Nephron (organoid): ENCODE measurements at regions not wholly inside any gene's neighbourhood (a gene's known extent, or its start where the extent isn't known, plus 50 kb on each side); places are given as distances from the start of the nearest gene placed in this dataset.

Experiments used
- H3K27ac Mint-ChIP-seq, 3 experiments: 2 replicates each; pipeline ENCODE4 v1.8.0; 2020; ENCODE audit warnings: mixed read lengths in 3 of 3, mild to moderate bottlenecking in 2 of 3, moderate library complexity in 1 of 3
- H3K27me3 Mint-ChIP-seq: 2 replicates; pipeline ENCODE4 v1.8.0; 2021; ENCODE audit warnings: low read depth, mild to moderate bottlenecking, moderate library complexity, mixed read lengths
- H3K36me3 Mint-ChIP-seq: 2 replicates; pipeline ENCODE4 v1.8.0; 2020; ENCODE audit warnings: low read depth, mixed read lengths
- H3K4me1 Mint-ChIP-seq: 2 replicates; pipeline ENCODE4 v1.8.0; 2020; ENCODE audit warnings: mixed read lengths
- H3K4me3 Mint-ChIP-seq, 3 experiments: 2 replicates each; pipeline ENCODE4 v1.8.0; 2020; ENCODE audit warnings: mild to moderate bottlenecking in 3 of 3, mixed read lengths in 3 of 3, moderate library complexity in 2 of 3
- H3K9me3 Mint-ChIP-seq: 2 replicates; pipeline ENCODE4 v1.8.0; 2020; ENCODE audit warnings: mixed read lengths
- TF ChIP-seq, protein P1 (sequence below), 3 experiments: fragments of 200-600 bp; sonication (generic); IDR thresholded peaks; one replicate each; pipeline ENCODE4 v1.5.0; 2021; ENCODE audit warnings: antibody characterized with exemption in 3 of 3; ENCODE audit not compliant: unreplicated experiment in 3 of 3

GRCh38 chr5:2488593-2488992 lies 262.9 kb downstream of the IRX2 start:
- Mint-ChIP-seq H3K36me3 (no peaks in the 10 kb centered on the region), H3K4me1 (no peaks in the 10 kb centered on the region)
- TF ChIP-seq, protein P1, sequence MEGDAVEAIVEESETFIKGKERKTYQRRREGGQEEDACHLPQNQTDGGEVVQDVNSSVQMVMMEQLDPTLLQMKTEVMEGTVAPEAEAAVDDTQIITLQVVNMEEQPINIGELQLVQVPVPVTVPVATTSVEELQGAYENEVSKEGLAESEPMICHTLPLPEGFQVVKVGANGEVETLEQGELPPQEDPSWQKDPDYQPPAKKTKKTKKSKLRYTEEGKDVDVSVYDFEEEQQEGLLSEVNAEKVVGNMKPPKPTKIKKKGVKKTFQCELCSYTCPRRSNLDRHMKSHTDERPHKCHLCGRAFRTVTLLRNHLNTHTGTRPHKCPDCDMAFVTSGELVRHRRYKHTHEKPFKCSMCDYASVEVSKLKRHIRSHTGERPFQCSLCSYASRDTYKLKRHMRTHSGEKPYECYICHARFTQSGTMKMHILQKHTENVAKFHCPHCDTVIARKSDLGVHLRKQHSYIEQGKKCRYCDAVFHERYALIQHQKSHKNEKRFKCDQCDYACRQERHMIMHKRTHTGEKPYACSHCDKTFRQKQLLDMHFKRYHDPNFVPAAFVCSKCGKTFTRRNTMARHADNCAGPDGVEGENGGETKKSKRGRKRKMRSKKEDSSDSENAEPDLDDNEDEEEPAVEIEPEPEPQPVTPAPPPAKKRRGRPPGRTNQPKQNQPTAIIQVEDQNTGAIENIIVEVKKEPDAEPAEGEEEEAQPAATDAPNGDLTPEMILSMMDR (IDR thresholded peaks at IDR 0.05; ENCODE audit: unreplicated experiment in 3 of 3) = no peak

GRCh38 chr5:2487152-2487763 lies 264.2 kb downstream of the IRX2 start:
- Mint-ChIP-seq H3K27ac (no peak overlapping the region), H3K4me3 (no peak overlapping the region), H3K4me1 (no peaks in the 10 kb centered on the region), H3K36me3 (no peaks in the 10 kb centered on the region), H3K27me3 (no peaks in the 10 kb centered on the region), H3K9me3 (peaks cover 10% of the 10 kb centered on the region)
- TF ChIP-seq, protein P1 (IDR thresholded peaks at IDR 0.05; ENCODE audit: unreplicated experiment in 3 of 3) = no peak

More at GRCh38 chr5:2488593-2488992, 262.9 kb downstream of the IRX2 start:
- H3K27ac Mint-ChIP-seq = no peak overlapping the region
- H3K27me3 Mint-ChIP-seq = no peaks in the 10 kb centered on the region
- H3K9me3 Mint-ChIP-seq = peaks cover 7% of the 10 kb centered on the region
- no peak overlapping the region for H3K4me3 Mint-ChIP-seq

GRCh38 chr5:2486373-2486772 lies 265.1 kb downstream of the IRX2 start:
- H3K4me1 Mint-ChIP-seq = no peaks in the 10 kb centered on the region
- peaks cover 2% of the 10 kb centered on the region for H3K36me3 Mint-ChIP-seq
- peaks cover 6% of the 10 kb centered on the region for H3K27me3 Mint-ChIP-seq
- TF ChIP-seq, protein P1 (IDR thresholded peaks at IDR 0.05; ENCODE audit: unreplicated experiment in 3 of 3) = no peak
- H3K4me3 Mint-ChIP-seq = no peak overlapping the region
- no peak overlapping the region for H3K27ac Mint-ChIP-seq
- H3K9me3 Mint-ChIP-seq = peaks cover 19% of the 10 kb centered on the region

DNA sequence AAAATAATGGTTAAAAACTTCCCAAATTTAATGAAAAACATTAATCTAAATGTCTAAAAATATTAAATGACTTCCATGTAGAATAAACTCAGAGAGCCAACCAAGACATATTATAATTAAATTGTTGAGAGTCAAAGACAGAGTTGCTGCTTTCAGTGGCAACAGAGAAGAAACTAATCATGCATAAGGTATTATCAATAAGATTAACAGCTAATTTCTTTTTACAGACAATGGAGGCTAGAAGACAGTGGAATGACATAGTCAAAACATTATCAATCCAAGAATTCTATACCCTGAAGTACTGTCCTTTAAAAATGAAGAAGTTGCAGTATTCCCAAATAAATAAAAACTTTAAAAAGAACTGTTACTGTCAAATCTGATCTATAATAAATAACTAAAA lies 268.7 kb downstream of the IRX2 start:
- no peaks in the 10 kb centered on the region for H3K4me1 Mint-ChIP-seq
- H3K36me3 Mint-ChIP-seq = peaks cover 3% of the 10 kb centered on the region
- H3K4me3 Mint-ChIP-seq = no peak overlapping the region
- no peak overlapping the region for H3K27ac Mint-ChIP-seq
- H3K9me3 Mint-ChIP-seq = peaks cover 32% of the 10 kb centered on the region
- peaks cover 6% of the 10 kb centered on the region for H3K27me3 Mint-ChIP-seq
- TF ChIP-seq, protein P1 (IDR thresholded peaks at IDR 0.05; ENCODE audit: unreplicated experiment in 3 of 3) = no peak

DNA sequence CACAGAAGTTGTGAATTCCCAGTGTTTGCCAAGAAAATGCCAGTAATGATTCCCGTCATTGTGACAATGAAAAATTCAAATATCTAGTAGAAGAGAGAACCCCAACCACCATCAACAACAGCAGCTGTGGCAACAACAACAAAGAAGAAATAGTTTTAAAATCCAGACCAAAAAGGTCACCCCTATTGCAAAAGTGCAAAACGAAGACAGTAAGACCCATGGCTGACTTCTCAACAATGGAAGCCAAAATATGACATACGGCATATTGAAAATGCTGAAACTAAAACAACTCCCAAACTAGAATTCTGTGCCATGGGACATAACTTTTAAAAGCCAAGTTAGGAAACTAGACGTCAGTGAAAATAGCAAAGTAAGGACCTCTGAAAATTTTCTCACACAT lies 270.6 kb downstream of the IRX2 start:
- H3K4me1 Mint-ChIP-seq = no peaks in the 10 kb centered on the region
- peaks cover 3% of the 10 kb centered on the region for H3K36me3 Mint-ChIP-seq
- no peak overlapping the region for H3K27ac Mint-ChIP-seq
- H3K9me3 Mint-ChIP-seq = peaks cover 32% of the 10 kb centered on the region
- no peak overlapping the region for H3K4me3 Mint-ChIP-seq
- TF ChIP-seq, protein P1 (IDR thresholded peaks at IDR 0.05; ENCODE audit: unreplicated experiment in 3 of 3) = no peak
- peaks cover 9% of the 10 kb centered on the region for H3K27me3 Mint-ChIP-seq

DNA sequence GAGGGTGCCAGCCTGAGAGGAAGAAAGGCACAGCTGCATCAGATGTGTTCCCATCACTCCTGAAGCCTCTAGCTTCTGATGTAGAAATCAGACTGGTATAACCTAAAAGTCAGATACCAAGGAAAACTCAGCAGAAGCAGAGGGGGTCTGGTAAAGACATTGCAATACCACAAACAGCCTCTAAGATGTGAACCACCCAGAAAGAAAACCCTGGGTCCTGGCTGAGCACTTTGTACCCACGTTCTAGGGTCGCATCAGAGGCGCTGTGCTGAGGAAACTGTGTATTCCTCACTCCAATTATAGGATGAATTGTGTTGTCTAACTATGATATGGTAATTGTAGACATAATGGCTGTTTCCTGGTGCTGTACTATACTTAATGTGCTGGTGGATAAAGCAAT lies 275.6 kb downstream of the IRX2 start:
- Mint-ChIP-seq H3K36me3 (no peaks in the 10 kb centered on the region), H3K4me1 (no peaks in the 10 kb centered on the region), H3K9me3 (peaks cover 12% of the 10 kb centered on the region), H3K27me3 (peaks cover 33% of the 10 kb centered on the region), H3K27ac (no peak overlapping the region), H3K4me3 (no peak overlapping the region)
- TF ChIP-seq, protein P1 (IDR thresholded peaks at IDR 0.05; ENCODE audit: unreplicated experiment in 3 of 3) = no peak
